ENCODE measurements at regions not wholly inside any gene's neighbourhood (a gene's known extent, or its start where the extent isn't known, plus 50 kb on each side); places are given as distances from the start of the nearest gene placed in this dataset.

DNA sequence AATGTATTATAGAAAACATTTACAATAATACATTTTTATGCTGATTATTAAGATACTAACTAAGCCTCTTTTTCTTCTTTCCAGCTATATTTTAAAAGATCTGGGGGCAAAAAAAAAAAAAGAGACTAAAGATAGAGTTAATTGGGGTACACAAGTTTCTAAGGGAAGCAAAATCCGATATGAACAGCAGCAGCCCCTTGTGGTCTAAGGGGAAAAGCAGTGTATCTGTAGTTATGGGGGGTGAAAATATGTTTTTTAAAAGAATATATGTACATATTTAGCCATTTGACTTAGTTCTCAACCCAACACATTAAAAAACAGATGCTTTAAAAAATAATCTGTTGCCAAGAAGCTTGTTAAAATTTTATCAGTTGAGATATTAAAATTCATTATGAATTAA is 134.3 kb upstream of the POU5F2 start:
- DNase-seq: no peak

DNA sequence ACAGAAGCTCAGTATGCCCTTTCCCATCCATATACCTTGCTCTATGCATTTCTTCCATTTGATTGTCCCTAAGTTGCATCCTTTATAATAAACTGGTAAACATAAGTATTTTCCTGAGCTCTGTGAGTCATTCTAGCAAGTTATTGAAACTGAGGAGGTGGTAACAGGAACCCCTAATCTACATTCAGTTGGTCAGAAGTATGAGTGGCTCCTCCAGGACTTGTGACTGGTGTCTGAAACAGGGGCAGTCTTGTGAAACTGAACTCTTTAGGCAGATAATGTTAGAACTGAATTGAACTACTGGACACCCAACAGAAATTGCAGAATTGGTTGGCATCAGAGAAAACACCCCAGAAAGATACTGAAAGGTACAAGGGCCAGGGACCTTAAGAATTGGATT is 133.1 kb upstream of the POU5F2 start:
- DNase-seq: no peak

DNA sequence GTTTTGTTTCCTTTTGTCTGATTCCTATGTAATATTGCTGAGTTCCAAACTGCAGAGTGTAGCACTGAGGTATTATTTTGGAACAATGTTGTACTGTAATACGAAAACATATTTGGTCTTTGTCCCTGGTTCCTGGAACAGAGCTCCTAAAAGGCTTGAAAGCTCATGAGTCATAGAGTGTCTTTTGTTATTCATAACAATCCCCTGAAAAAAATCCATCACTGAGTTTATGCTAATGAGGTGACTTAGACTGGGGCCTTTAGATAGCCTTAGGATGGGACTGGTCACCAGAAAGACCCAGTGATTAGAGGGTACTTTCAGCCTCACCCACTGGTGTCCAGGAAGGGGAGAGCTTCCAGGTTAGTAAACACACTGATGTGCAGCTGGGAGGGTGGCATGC is 132.7 kb upstream of the POU5F2 start:
- no peak for DNase-seq

DNA sequence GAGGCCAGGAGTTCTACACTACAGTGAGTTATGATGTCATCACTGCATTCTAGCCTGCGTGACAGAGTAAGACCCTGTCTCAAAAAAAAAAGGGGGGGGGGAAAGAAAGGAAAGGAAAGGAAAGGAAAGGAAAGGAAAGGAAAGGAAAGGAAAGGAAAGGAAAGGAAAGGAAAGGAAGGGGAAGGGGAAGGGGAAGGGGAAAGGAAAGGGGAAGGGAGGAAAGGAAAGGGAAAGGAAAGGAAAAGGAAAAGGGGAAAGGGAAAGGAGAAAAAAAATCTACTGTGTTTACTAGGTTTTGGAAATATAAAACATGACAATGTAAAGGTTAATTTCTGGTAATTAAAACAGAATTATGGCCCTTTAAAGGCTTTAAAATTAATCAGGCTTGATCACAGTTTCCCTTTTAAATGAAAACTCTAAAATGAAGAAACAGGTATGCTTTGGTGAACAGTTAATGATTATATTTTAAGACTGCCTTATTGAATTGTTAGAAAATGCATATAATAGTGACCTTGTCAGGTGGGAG is 131.9 kb upstream of the POU5F2 start:
- DNase-seq: no peak

DNA sequence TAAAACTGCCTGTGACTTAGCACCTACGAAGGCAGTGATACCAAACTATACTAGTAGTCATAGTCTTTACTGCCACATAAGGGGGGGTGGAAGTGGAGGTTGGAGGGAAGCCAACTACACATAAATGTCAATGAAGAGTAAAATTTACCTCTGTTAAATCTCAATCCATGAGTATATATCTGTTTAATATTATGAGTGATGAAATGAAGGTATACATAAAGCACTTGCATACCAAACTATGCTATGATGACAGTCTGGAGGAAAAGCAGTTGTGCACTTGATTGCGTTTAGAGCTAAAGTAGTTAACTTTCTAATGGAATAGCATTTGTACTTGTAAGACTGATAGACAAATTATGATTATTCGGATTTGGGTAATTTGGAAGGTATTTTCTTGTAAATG is 129.2 kb upstream of the POU5F2 start:
- DNase-seq: no peak

DNA sequence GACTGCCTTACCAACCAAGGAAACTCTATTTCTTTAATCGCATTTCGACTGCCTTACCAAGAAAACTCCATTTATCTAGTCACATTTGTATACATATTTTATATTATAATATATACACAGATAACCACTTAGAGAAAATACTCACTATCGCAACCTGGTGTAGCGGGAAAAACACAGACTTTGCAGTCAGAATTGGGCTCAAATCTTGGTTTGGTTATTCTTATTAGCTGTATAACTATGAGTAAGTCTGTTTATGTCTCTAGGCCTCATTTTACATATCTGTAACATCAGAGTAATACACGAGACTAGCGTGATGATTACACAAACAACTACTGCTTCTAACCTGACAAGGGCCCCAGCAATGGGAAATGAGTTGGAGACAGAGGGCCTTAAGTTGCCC is 127.5 kb upstream of the POU5F2 start:
- DNase-seq: no peak

DNA sequence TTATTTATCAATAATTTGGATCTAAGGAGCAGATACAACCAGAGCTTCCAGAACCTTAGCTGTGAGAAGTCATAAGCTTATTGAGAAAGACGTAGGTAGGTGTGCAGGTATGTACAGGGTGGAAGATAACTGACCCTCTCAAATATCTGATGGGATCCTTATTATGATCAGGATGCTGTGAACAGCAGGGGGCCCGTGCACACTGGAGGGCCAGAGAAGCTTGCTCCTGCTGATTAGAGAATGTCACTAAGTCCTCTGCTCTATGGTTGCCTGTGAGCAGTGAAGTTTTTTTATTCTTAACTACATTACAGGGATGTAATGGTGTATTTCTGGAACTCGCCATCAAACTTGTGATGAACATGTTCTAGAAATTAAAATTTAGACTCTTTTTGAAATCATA is 108.9 kb upstream of the POU5F2 start:
- no peak for DNase-seq

DNA sequence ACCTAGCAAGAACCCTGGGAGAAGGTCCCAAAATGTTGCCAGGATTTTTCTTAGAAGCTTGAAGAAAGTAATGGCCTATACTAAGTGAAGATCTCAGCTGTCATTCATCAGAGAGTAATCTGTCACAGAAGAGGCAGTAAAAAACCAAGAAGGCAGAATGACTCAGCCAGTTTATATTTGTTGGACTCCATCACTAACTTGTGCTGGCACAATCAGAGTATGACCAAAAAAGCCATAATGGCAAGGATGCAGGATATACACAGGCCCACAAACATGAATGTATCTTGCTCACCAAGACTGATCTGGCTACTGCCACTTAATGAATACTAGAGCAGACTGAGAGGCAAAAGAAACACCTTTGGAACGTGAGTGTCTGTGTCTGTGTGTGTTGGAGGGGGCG is 104.0 kb upstream of the POU5F2 start:
- no peak for DNase-seq

DNA sequence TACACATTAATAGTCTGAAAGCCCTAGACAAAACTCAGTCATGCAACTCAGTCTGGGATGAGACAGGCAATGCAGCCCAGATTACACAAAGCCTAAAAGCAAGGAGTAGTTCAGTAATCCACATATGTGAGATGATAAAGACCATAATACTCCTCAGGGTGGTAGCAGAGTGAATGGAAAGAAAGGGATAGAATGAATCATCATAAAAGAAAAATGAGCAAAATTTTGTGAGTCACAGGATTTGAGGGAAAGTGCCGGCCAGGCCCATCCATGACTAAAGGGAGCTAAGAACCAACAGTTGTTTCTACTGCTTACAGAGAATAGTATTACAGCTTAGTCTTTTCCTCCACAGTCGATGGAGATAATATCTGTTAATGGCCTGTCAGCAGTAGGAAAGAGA is 90.0 kb upstream of the POU5F2 start:
- peak; percentile 89 for DNase-seq

DNA sequence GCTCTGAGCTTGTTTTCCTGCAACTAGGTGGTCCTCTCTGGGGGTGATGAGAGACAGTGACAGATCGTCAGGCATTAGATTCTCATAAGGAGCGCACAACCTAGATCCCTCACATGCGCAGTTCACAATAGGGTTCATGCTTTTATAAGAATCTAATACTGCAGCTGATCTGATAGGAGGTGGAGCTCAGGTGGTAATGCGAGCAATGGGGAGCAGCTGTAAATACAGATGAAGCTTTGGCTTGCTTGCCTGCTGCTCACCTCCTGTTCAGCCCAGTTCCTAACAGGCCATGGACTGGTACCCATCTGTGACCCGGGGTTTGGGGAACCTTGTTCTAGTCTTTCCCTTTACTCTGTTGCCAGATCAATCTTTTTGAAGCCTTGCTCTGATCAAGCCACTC is 89.5 kb upstream of the POU5F2 start:
- no peak for DNase-seq

DNA sequence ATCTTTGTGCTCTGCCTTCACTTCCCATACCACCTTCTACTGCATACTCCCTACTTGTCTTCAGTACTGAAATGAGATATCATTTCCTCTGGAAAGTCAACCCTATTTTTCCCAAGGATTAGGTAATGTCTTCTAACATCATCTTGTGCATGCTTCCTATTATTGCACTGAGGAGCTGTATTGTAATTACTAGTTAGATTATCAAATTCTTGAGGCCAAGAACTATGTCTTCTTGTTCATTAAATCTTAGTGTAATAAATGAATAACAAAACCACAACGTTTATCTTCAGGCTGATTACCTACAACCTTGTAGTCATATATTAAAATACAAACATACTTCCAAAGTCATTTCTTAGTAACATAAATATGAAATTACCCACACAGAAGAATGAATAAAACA is 87.9 kb upstream of the POU5F2 start:
- DNase-seq: peak; percentile 39

DNA sequence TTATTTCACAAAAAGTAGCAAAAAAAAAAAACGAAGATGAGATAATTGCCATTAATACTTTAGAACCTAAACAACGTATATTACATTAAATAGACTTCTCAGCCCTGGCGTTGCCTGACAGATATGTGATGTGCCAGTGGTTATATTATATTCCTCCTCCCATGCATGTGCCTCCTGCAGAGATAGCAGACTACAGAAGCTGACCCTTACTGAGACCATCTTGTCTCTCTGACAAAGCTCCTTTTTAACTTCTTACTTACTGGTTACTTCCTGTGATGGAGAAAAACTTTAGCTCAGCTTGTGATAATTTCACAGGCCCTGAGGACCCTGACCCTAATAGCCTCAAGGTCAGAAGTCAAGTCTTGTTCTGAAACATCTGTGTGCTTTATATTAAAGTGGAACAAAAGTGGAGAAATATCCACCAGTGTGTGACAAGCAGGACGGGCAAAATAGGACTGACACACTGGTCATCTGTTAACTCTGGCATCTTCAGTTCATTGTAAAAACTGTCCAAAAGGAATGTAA is 80.6 kb upstream of the POU5F2 start:
- DNase-seq: no peak

DNA sequence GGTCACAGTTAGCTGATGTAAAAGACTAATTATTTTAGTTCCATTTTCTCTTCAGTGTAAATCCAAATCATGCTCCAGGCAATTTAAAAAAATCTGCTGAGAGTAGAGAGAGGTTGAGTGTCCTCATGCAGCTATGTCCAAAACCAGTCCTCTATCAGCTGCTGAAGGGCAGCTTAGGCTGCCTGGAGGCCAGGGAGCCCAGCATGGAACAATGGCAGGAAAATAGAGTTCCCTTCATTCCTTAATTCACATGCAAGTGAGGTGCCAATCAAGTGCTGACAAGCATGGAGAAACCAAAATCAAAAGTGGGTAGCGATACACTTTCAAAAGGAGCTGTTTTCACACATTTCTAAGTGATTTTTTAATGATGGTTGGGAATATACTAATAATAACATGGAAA is 78.3 kb upstream of the POU5F2 start:
- DNase-seq: no peak

DNA sequence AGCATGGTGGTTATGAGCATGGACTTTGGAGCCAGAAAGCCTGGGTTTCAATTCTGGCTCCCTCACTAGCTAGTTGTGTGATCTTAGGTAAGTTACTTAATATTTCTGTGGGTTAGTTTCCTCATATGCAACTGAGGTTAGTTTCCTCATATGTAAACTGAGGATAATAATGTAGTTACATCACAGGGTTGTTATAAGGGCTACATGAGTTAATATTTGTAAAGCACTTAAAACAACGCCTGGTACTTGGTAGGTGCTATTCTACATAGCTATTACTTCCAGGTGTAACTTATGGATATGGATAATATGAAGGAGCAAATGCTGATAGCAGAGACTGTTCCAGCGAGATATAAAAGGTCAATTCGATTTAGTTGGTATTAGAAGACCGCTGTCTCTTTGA is 69.4 kb upstream of the POU5F2 start:
- no peak for DNase-seq

DNA sequence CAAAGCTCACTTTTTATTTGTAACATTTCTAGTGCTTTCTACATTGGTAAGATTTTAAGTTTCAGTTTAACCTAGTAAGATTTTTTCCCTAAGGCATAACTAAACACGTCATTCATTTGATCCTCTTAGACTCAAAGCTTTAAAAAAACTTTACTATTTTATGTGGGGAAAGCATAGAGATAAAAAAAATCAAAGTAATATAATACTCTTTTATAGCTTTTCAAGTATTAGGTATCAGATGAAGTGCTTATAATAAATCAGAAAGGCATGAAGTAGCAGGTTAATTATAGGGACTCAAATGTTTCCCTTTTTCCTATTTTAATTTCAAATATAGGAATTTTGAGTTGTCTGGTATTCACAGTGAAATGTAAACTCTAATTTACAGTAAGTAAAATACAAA is 68.0 kb upstream of the POU5F2 start:
- no peak for DNase-seq

DNA sequence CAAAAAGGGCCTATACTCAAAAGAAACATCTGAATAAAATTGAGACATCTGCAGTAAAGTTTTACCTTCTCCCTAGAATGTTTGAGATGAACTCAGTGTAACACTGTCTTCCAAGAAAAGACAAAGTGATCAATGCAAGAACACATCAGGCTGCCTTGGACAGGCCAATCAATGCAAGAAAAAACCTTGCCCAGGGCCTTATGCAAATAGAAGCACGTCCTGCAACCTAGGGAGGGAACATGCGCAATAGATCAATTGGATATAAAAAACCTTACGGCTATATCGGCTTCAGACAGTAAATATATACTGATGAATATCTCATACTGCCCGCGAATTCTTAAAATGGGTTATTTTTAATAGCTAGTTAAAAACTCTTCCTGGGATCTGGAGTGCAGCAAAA is 66.4 kb upstream of the POU5F2 start:
- no peak for DNase-seq

DNA sequence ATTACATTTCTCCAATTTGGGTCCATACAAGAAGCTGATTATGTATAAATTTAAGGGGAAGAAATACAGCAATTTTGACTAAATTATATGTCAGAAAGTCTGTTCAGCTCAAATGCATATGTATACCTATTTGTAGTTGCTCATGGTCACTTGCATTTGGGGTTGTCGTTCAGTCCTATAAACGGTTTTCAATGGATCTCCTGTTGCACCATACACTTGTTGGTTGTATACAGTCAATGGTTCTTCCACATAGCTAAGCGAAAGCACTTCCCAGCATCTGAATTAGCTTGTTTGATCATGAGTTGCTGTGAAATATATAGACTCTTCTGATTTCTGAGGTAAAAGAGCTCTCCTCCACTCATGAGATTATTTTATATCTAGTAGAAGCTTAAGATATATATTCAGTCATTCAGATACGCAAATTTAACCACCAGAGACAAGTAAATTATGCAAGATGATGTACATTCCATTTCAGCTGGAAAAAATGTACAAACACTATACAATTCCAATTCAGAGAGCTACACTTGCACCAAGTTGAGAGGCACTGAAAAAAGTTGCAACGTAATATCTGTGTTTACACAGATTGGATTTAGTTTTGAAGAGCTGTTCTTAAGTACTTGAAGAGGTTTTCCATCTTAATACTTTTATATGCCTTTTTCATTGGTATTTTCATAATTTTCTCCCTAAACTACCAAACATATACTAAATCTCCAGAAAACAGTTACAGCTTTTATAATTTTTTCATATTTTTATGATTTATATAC is 64.4 kb upstream of the POU5F2 start:
- no peak for DNase-seq

DNA sequence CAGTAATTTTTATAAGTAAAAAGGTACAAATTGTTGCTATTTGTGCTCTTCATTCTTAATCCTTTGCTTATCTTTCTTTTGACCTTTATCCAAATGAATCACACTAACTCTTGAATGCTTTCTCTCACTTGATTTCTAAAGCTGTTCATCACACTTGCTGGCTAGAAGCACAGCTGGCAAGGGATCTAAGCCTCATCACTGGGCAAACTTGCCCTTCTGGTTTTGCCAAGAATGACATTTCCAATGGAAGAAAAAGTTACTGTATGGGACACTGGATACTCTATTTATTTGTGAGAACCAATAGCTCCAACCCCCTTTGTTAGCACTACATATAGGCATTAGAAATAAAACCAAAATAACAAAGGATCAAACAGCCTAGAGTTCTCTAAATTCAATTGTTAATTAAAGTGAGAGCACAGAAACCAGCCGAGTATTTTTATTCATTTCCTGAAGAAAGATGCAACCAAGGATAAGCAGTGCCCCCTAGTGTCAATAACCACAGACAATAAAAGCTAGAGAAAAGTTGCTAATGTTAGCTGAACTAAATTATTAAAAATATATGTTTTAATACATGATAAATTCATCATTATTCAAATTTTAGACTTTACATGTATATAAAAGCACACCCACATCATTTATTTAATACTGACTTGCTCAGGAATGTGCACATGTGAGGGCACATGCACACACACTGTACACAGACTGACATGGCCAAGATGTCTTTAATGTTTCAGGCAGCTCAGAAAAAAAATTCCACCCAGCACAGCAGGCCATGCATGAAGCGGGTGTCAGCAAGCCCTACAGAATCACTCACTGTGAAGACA is 59.8 kb upstream of the POU5F2 start:
- DNase-seq: peak; percentile 47

DNA sequence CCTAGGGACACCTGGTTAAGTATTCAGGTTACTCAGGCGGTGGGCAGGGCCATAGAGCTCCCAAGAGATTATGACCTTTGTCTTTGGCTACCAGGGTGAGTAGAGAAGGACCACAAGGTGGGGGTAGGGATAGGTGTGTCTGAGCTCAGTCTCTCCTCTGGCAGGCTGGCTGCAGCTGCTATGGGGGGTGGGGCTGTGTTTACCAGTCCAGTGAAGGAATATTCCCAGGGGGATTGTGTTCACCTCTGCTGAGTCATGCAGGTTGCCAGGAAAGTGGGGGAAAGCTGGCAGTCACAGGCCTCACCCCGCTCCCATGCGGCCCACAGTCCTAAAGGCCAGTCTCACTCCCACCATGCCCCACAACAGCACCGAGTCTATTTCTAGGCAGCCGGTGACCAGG is 53.6 kb upstream of the POU5F2 start:
- no peak for DNase-seq

DNA sequence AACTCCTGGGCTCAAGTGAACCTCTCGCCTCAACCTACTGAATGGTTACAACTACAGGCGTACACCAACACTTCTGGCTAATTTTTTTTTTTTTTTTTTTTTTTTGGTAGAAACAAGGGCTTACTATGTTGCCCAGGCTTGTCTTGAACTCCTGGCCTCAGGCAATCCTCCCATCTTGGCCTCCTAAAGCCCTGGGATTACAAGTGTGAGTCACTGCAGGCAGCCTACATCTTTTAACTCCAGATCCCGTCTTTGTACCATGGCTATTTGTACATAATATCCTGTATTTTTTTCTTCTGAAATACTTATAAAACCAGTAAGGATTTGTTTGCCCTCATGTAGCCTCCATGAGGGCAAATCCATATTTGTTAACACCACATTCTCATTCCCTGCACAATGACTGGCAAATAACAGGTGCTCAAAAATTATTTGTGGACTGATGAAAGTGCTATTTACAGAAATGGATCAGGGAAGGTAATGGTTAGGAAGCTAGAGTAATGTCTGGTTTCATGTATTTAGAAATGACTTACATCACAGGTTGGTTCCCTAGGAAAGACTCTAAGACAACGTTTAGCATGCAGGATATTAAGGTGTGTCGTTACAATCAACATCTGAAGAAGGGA is 51.9 kb upstream of the POU5F2 start:
- no peak for DNase-seq

DNA sequence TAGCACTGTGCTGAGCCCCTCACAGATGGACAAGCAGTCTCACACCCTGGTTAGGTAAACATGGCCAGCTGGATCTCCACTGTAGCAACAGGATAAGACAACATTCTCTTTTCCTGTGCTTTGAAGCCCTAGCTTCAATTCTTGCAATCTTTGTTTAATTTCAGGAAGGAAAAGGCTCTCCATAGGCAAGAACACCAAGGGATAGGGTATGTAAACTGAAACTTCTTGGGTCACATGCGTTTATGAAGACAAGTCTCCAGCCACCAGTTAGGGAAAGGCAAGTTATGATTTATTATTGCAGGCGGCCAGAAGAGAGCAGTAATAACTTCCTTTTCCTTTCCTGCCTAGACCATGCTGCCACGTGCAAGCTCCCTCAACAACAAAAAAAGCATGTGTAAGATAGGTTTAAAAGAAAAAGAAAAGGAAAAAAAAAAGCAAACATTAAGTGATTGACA is 50.1 kb upstream of the POU5F2 start:
- no peak for DNase-seq

Data from fibroblast of skin of right quadriceps (primary cell).